HCT116 (cell line): ENCODE measurements at regions not wholly inside any gene's neighbourhood (a gene's known extent, or its start where the extent isn't known, plus 50 kb on each side); places are given as distances from the start of the nearest gene placed in this dataset.

Source experiments
- CBX3 ChIP-seq: IDR thresholded peaks from 2 replicates; pipeline ENCODE4 v1.6.1; 2012; ENCODE audit warnings: low read depth
- CEBPB ChIP-seq: IDR thresholded peaks from 2 replicates; pipeline ENCODE4 v1.6.1; 2012; ENCODE audit warnings: low read depth
- CTCF ChIP-seq, 3 experiments: fragments of 200-600 bp in 1 of 3; sonication (generic) in 1 of 3; IDR thresholded peaks in 2 of 3; conservative IDR thresholded peaks in 1 of 3; 2 replicates each; pipeline ENCODE4 v1.5.1; 2012 to 2017; ENCODE audit warnings: low read depth in 2 of 3, low read length in 2 of 3, antibody characterized with exemption in 1 of 3, borderline replicate concordance in 1 of 3, control low read depth in 1 of 3, mild to moderate bottlenecking in 1 of 3, mixed read lengths in 1 of 3, mixed run types in 1 of 3, moderate library complexity in 1 of 3; ENCODE audit not compliant: insufficient read depth in 1 of 3
- ELF1 ChIP-seq: IDR thresholded peaks from 2 replicates; pipeline ENCODE4 v1.6.1; 2012; ENCODE audit warnings: low read depth, borderline replicate concordance
- EZH2 ChIP-seq: fragments of 200-600 bp; sonication (generic); IDR thresholded peaks from 2 replicates; pipeline ENCODE4 v1.6.1; 2017; ENCODE audit warnings: antibody characterized with exemption, mixed run types
- EZH2phosphoT487 ChIP-seq: fragments of 200-600 bp; IDR thresholded peaks from 2 replicates; pipeline ENCODE4 v1.6.1; 2018; ENCODE audit warnings: antibody characterized with exemption, borderline replicate concordance
- JUND ChIP-seq: IDR thresholded peaks from 2 replicates; pipeline ENCODE4 v1.6.1; 2012
- MAX ChIP-seq: IDR thresholded peaks from 2 replicates; pipeline ENCODE4 v1.6.1; 2012
- POLR2A ChIP-seq: IDR thresholded peaks from 2 replicates; pipeline ENCODE4 v1.7.0; 2011; ENCODE audit warnings: borderline replicate concordance; ENCODE audit not compliant: insufficient read depth, insufficient read length; ENCODE audit errors: extremely low read depth
- POLR2AphosphoS5 ChIP-seq: IDR thresholded peaks from 2 replicates; pipeline ENCODE4 v1.6.1; 2011; ENCODE audit warnings: mild to moderate bottlenecking, low read depth, low read length, moderate library complexity
- SIN3A ChIP-seq: IDR thresholded peaks from 2 replicates; pipeline ENCODE4 v1.6.1; 2012; ENCODE audit warnings: low read depth
- SP1 ChIP-seq: IDR thresholded peaks from 2 replicates; pipeline ENCODE4 v1.6.1; 2012; ENCODE audit warnings: low read depth
- TCF7L2 ChIP-seq: IDR thresholded peaks from 2 replicates; pipeline ENCODE4 v1.7.0; 2011; ENCODE audit warnings: borderline replicate concordance, inconsistent platforms; ENCODE audit not compliant: insufficient read depth, insufficient read length; ENCODE audit errors: extremely low read depth
- ZNF274 ChIP-seq: fragments of 200-500 bp; sonication (Bioruptor generic); IDR thresholded peaks from 2 replicates; pipeline ENCODE4 v1.6.1; 2014; ENCODE audit warnings: mild to moderate bottlenecking, low read depth, low read length, inconsistent platforms

GRCh38 chrX:125952973-125953372 lies 213.1 kb downstream of the DCAF12L2 start:
- no peak for TF ChIP-seq CEBPB
- TF ChIP-seq CBX3 = no peak
- no peak for TF ChIP-seq CTCF (IDR thresholded peaks at IDR 0.05 in 2 of 3, conservative IDR thresholded peaks at IDR 0.05 in 1 of 3; ENCODE audit: borderline replicate concordance in 1 of 3, insufficient read depth in 1 of 3, low read depth in 2 of 3, low read length in 2 of 3)
- TF ChIP-seq POLR2AphosphoS5 = no peak
- TF ChIP-seq MAX = no peak
- TF ChIP-seq EZH2 = no peak
- TF ChIP-seq ELF1 = no peak
- TF ChIP-seq TCF7L2 = no peak
- TF ChIP-seq SP1 = no peak
- TF ChIP-seq ZNF274 = no peak
- TF ChIP-seq POLR2A = no peak
- no peak for TF ChIP-seq JUND
- no peak for TF ChIP-seq EZH2phosphoT487
- no peak for TF ChIP-seq SIN3A
